GM23248 (cell line): ENCODE measurements at regions not wholly inside any gene's neighbourhood (a gene's known extent, or its start where the extent isn't known, plus 50 kb on each side); places are given as distances from the start of the nearest gene placed in this dataset.

Experiments
- DNase-seq: peaks from one replicate; pipeline ENCODE4 v3.0.0-alpha.2; 2015
- H2AFZ ChIP-seq: fragments of 200-600 bp; sonication (generic); 2 replicates; pipeline ENCODE4 v1.6.1; 2016; ENCODE audit warnings: antibody characterized with exemption
- H3F3A ChIP-seq: fragments of 200-600 bp; sonication (generic); 2 replicates; pipeline ENCODE4 v1.6.1; 2016; ENCODE audit warnings: mild to moderate bottlenecking, antibody characterized with exemption, mixed run types; ENCODE audit not compliant: insufficient read depth
- H3K27ac ChIP-seq: fragments of 200-600 bp; sonication (generic); 2 replicates; pipeline ENCODE4 v1.5.1; 2016; ENCODE audit warnings: mild to moderate bottlenecking
- H3K27me3 ChIP-seq: fragments of 200-600 bp; sonication (generic); replicated peaks from 2 replicates; pipeline ENCODE4 v1.6.1; 2016; ENCODE audit warnings: mild to moderate bottlenecking; ENCODE audit not compliant: insufficient read depth
- H3K36me3 ChIP-seq: fragments of 200-600 bp; sonication (generic); 2 replicates; pipeline ENCODE4 v1.6.1; 2016; ENCODE audit warnings: low read depth, mild to moderate bottlenecking
- H3K4me1 ChIP-seq: fragments of 200-600 bp; sonication (generic); 2 replicates; pipeline ENCODE4 v1.6.1; 2016; ENCODE audit warnings: mild to moderate bottlenecking; ENCODE audit not compliant: insufficient read depth
- H3K4me2 ChIP-seq: fragments of 200-600 bp; sonication (generic); one replicate; pipeline ENCODE4 v1.6.1; 2016; ENCODE audit warnings: mild to moderate bottlenecking; ENCODE audit not compliant: unreplicated experiment
- H3K4me3 ChIP-seq: fragments of 200-600 bp; sonication (generic); 2 replicates; pipeline ENCODE4 v1.5.1; 2016; ENCODE audit warnings: mild to moderate bottlenecking
- H3K79me2 ChIP-seq: fragments of 200-600 bp; sonication (generic); 2 replicates; pipeline ENCODE4 v1.6.1; 2016; ENCODE audit warnings: mild to moderate bottlenecking; ENCODE audit not compliant: insufficient read depth
- H3K9ac ChIP-seq: fragments of 200-600 bp; sonication (generic); 2 replicates; pipeline ENCODE4 v1.6.1; 2016; ENCODE audit warnings: mild to moderate bottlenecking
- H3K9me2 ChIP-seq: fragments of 200-600 bp; sonication (generic); 2 replicates; pipeline ENCODE4 v1.6.1; 2016; ENCODE audit warnings: mixed run types, mild to moderate bottlenecking, moderate library complexity; ENCODE audit not compliant: insufficient read depth
- H3K9me3 ChIP-seq: fragments of 200-600 bp; sonication (generic); one replicate; pipeline ENCODE4 v1.6.1; 2017; ENCODE audit warnings: low read depth
- H4K20me1 ChIP-seq: fragments of 200-600 bp; sonication (generic); 2 replicates; pipeline ENCODE4 v1.6.0; 2016; ENCODE audit not compliant: insufficient read depth
- EZH2 ChIP-seq: fragments of 200-600 bp; sonication (generic); IDR thresholded peaks from 2 replicates; pipeline ENCODE4 v1.6.1; 2018; ENCODE audit warnings: antibody characterized with exemption, mild to moderate bottlenecking; ENCODE audit not compliant: insufficient read depth, poor library complexity, severe bottlenecking
- EZH2phosphoT487 ChIP-seq: fragments of 200-600 bp; sonication (generic); IDR thresholded peaks from 2 replicates; pipeline ENCODE4 v1.6.1; 2018; ENCODE audit warnings: antibody characterized with exemption, moderate library complexity, mild to moderate bottlenecking, low read depth; ENCODE audit not compliant: insufficient read depth
- WGBS, 2 experiments: methylation state at CpG; one replicate each; pipeline ENCODE4 v1.1.6; 2015 to 2017; ENCODE audit warnings: low lambda C conversion rate in 2 of 2, low coverage in 1 of 2; ENCODE audit errors: missing lambda C conversion rate in 2 of 2; 5-methylcytosine and 5-hydroxymethylcytosine counted together
- in situ Hi-C: fragments of 300-500 bp; cut with MboI; formaldehyde crosslinking; loops from 2 replicates; pipeline ENCODE4 v1.15.0; 2020

DNA sequence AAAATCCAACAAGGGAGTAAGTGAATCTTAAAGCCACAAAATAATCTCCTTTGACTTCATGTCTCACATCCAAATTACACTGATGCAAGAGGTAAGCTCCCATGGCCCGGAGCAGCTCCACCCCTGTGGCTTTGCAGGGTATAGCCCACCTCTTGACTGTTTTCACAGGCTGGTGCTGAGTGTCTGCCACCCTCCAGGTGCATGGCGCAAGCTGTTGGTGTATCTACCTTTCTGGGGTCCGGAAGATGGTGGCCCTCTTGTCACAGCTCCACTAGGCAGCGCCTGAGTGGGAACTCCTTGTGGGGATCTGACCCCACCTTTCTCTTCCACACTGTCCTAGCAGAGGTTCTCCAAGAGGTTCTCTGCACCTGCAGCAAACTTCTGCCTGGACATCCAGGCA, 1051.1 kb upstream of the CDH6 start:
- in situ Hi-C loops = no loop called here
- WGBS, 2 experiments = 24 to 29% methylated on average over 4 of the region's 4 CpGs

DNA sequence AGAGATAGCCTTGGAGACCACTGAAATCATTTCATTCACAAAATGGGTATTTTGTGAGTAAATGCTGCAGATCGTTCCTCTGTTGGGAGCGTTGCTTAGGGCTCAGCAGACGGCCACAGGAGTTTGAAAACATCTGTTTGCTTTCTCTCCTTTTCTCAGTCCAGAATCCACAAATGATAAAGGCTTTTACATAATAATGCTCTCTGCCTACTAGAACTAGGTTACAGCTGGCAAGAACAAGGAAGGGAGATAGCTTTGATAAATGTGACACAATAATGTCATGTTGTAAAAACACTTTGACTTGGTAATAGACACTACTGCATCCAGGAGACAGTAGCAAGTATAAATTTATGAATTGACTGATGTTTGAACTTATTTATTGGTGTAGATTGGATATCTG, 1072.4 kb upstream of the CDH6 start:
- no peaks in the 10 kb centered on the region for H3K79me2 ChIP-seq
- H3K27me3 ChIP-seq = no peaks in the 10 kb centered on the region
- no peaks in the 10 kb centered on the region for H4K20me1 ChIP-seq
- H2AFZ ChIP-seq = no peak overlapping the region
- no peaks in the 10 kb centered on the region for H3K9me3 ChIP-seq
- no peaks in the 10 kb centered on the region for H3F3A ChIP-seq
- TF ChIP-seq EZH2phosphoT487 (no peak), EZH2 (no peak)
- no peak for DNase-seq
- no peaks in the 10 kb centered on the region for H3K4me1 ChIP-seq
- no peaks in the 10 kb centered on the region for H3K9me2 ChIP-seq
- no peak overlapping the region for H3K27ac ChIP-seq
- no peaks in the 10 kb centered on the region for H3K36me3 ChIP-seq
- no peak overlapping the region for H3K4me2 ChIP-seq
- H3K4me3 ChIP-seq = no peak overlapping the region
- WGBS, 2 experiments = 0 to 4% methylated on average over 3 of the region's 3 CpGs
- in situ Hi-C loops = no loop called here
- H3K9ac ChIP-seq = no peak overlapping the region

More for the DNA sequence above, 1051.1 kb upstream of the CDH6 start:
- TF ChIP-seq EZH2 = no peak
- no peak for TF ChIP-seq EZH2phosphoT487
- no peaks in the 10 kb centered on the region for H4K20me1 ChIP-seq
- no peaks in the 10 kb centered on the region for H3F3A ChIP-seq
- DNase-seq = no peak
- H3K9me3 ChIP-seq = no peaks in the 10 kb centered on the region
- no peaks in the 10 kb centered on the region for H3K36me3 ChIP-seq
- no peak overlapping the region for H3K27ac ChIP-seq
- no peak overlapping the region for H3K9ac ChIP-seq
- no peaks in the 10 kb centered on the region for H3K4me1 ChIP-seq
- no peak overlapping the region for H3K4me2 ChIP-seq
- H3K27me3 ChIP-seq = no peaks in the 10 kb centered on the region
- H3K4me3 ChIP-seq = no peak overlapping the region
- H2AFZ ChIP-seq = no peak overlapping the region
- no peaks in the 10 kb centered on the region for H3K9me2 ChIP-seq
- H3K79me2 ChIP-seq = no peaks in the 10 kb centered on the region

GRCh38 chr5:30117135-30117534, 1076.4 kb upstream of the CDH6 start:
- H3K9ac ChIP-seq = no peak overlapping the region
- H3F3A ChIP-seq = no peaks in the 10 kb centered on the region
- no peak overlapping the region for H2AFZ ChIP-seq
- H3K27me3 ChIP-seq = no peaks in the 10 kb centered on the region
- H3K36me3 ChIP-seq = no peaks in the 10 kb centered on the region
- H3K79me2 ChIP-seq = no peaks in the 10 kb centered on the region
- H3K9me2 ChIP-seq = no peaks in the 10 kb centered on the region
- H3K4me3 ChIP-seq = no peak overlapping the region
- DNase-seq = no peak
- no peak overlapping the region for H3K27ac ChIP-seq
- H3K9me3 ChIP-seq = no peaks in the 10 kb centered on the region
- H4K20me1 ChIP-seq = no peaks in the 10 kb centered on the region
- TF ChIP-seq EZH2phosphoT487 (no peak), EZH2 (no peak)
- no peaks in the 10 kb centered on the region for H3K4me1 ChIP-seq
- H3K4me2 ChIP-seq = no peak overlapping the region
- in situ Hi-C loops = no loop called here

- Histone ChIP-seq H4K20me1 (no peaks in the 10 kb centered on the region), H3K4me3 (no peak overlapping the region), H3K36me3 (no peaks in the 10 kb centered on the region), H2AFZ (no peak overlapping the region), H3K4me1 (no peaks in the 10 kb centered on the region), H3K9me3 (peaks cover 4% of the 10 kb centered on the region), H3K9me2 (no peaks in the 10 kb centered on the region), H3F3A (no peaks in the 10 kb centered on the region), H3K9ac (no peak overlapping the region), H3K27me3 (no peaks in the 10 kb centered on the region), H3K79me2 (no peaks in the 10 kb centered on the region), H3K27ac (no peak overlapping the region), H3K4me2 (no peak overlapping the region)
- in situ Hi-C loops = no loop called here
- TF ChIP-seq EZH2phosphoT487 (no peak), EZH2 (no peak)
- DNase-seq = no peak
- 52 to 54% methylated on average over 4 of the region's 4 CpGs for WGBS, 2 experiments
Observed at GRCh38 chr5:30113542-30113941, 1079.9 kb upstream of the CDH6 start.

GRCh38 chr5:30112867-30113266, 1080.6 kb upstream of the CDH6 start:
- Histone ChIP-seq H3K9ac (no peak overlapping the region), H3K9me3 (peaks cover 4% of the 10 kb centered on the region), H4K20me1 (no peaks in the 10 kb centered on the region), H2AFZ (no peak overlapping the region), H3K4me2 (no peak overlapping the region), H3K27ac (no peak overlapping the region), H3F3A (no peaks in the 10 kb centered on the region), H3K27me3 (no peaks in the 10 kb centered on the region), H3K9me2 (no peaks in the 10 kb centered on the region), H3K36me3 (no peaks in the 10 kb centered on the region), H3K4me1 (no peaks in the 10 kb centered on the region), H3K4me3 (no peak overlapping the region), H3K79me2 (no peaks in the 10 kb centered on the region)
- in situ Hi-C loops = no loop called here
- DNase-seq = no peak
- no peak for TF ChIP-seq EZH2phosphoT487
- TF ChIP-seq EZH2 = no peak
- WGBS, 2 experiments = 17 to 21% methylated on average over 2 of the region's 2 CpGs
